ENCODE measurements at regions not wholly inside any gene's neighbourhood (a gene's known extent, or its start where the extent isn't known, plus 50 kb on each side); places are given as distances from the start of the nearest gene placed in this dataset.

DNA sequence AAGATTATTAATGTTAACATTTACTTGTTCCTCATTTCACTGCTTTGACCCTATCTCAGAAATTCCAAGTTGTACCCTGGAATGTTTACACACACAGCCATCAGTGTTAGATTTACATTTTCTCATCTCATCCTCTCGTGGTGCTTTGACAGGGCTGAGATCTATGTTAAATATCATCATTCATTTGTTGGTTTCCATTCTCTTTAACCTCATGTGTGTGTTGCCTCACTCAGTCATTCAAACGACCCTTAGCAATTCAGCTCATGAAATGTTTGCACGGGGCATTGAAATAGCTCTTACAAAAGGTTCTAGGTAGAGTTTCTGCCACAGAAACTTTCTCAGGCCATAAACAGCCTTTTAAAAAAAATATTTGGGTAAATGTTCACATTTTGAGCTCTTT lies 369.6 kb upstream of the MAF start:
- DNase-seq (ENCODE audit: low read depth): no peak
- TF ChIP-seq, protein P1, sequence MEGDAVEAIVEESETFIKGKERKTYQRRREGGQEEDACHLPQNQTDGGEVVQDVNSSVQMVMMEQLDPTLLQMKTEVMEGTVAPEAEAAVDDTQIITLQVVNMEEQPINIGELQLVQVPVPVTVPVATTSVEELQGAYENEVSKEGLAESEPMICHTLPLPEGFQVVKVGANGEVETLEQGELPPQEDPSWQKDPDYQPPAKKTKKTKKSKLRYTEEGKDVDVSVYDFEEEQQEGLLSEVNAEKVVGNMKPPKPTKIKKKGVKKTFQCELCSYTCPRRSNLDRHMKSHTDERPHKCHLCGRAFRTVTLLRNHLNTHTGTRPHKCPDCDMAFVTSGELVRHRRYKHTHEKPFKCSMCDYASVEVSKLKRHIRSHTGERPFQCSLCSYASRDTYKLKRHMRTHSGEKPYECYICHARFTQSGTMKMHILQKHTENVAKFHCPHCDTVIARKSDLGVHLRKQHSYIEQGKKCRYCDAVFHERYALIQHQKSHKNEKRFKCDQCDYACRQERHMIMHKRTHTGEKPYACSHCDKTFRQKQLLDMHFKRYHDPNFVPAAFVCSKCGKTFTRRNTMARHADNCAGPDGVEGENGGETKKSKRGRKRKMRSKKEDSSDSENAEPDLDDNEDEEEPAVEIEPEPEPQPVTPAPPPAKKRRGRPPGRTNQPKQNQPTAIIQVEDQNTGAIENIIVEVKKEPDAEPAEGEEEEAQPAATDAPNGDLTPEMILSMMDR (conservative IDR thresholded peaks at IDR 0.05; ENCODE audit: low read depth, low read length): no peak
- no peak overlapping the region for H3K4me3 ChIP-seq (ENCODE audit: low read length)

DNA sequence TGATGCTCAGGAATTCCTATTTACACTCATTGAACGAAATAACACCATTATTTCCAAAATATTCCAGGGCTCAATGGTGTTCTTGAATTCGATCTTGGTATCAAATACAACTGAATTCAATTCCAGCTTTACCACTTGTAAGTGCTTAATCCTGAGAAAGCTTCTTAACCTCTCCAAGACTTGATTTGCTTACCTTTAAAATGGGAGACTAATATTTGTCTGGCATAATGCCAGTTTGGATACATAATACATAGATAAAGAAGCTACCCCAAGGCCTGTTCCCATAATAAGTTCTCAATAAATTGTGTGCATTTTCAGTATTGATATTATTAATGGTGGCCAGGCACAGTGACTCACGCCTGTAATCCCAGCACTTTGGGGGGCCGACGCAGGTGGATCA lies 368.9 kb upstream of the MAF start:
- no peak for DNase-seq (ENCODE audit: low read depth)
- TF ChIP-seq, protein P1 (conservative IDR thresholded peaks at IDR 0.05; ENCODE audit: low read depth, low read length): no peak
- H3K4me3 ChIP-seq (ENCODE audit: low read length): no peak overlapping the region

DNA sequence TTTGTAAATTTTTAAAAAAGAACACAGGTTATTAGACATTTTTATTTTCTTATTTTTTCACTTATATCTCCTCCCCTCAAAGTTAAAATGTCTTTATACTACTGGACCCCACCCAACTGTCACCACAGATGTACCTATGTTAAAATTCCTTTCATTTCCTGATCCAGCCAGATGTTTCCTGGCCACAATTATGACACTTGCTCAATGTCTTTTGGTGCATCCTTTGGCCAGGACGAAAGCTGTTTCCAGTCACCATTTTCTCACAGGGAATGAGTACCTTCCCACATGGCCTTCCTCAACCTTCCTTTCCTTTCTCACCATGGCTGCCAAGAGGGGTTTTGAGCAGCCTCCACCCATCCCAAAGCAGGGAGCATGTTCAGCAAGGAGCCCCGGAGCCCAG lies 365.7 kb upstream of the MAF start:
- no peak overlapping the region for H3K4me3 ChIP-seq (ENCODE audit: low read length)
- DNase-seq (ENCODE audit: low read depth): no peak
- TF ChIP-seq, protein P1 (conservative IDR thresholded peaks at IDR 0.05; ENCODE audit: low read depth, low read length): no peak

DNA sequence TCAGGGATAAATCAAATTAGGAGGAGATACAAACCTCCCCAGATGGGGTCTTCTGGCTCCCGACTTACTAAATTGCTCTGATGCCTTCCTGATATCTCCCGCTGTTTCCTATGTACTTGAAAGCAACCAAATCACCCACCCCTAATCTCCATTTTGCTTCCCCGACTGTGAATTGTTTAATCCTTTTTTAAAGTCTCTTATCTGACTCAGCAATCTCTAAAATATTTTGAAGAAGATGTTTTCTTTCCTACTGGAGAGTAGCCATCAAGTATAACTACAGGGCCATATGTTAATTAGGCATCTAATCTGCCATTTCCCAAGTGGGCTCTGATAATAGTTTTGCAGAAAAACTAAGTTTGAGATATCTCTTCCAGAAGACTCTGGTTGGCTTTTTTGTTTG lies 365.2 kb upstream of the MAF start:
- TF ChIP-seq, protein P1 (conservative IDR thresholded peaks at IDR 0.05; ENCODE audit: low read depth, low read length): no peak
- H3K4me3 ChIP-seq (ENCODE audit: low read length): no peak overlapping the region
- no peak for DNase-seq (ENCODE audit: low read depth)

DNA sequence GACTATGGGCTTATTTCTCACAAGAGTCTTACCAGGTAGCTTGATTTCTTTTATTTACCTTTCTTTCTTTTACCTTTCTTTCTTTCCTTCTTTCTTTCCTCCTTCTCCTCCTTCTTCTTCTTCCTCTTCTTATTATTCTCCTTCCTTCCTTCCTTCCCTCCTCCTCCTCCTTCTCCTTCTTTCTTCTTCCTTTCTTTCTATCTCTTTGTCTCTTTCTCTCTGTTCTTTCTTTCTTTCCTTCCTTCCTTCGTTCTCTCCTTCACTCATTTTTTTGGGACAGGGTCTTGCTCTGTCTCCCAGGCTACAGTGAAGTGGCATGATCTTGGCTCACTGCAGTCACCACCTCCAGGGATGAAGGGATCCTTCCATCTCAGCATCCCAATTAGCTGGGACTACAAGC lies 363.6 kb upstream of the MAF start:
- no peak overlapping the region for H3K4me3 ChIP-seq (ENCODE audit: low read length)
- TF ChIP-seq, protein P1 (conservative IDR thresholded peaks at IDR 0.05; ENCODE audit: low read depth, low read length): no peak
- no peak for DNase-seq (ENCODE audit: low read depth)

DNA sequence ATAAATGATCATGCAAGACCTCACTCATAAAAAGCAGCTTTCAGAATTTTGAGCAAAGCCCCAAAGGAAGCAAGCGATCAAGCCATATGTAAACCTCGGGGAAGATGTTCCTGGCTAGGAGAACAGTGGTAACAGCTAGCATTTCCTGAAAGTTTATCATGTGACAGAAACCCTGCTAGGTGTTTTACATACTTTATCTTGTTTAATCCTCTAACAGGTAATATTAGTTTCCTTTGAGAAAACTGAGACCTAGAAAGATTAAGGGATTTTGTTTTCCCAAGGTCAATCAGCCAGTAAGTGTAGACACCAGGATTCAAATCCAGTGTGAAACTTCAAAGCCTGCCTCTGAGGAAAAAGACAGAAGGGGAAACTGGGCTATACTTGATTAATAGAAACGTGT lies 362.4 kb upstream of the MAF start:
- DNase-seq (ENCODE audit: low read depth): no peak
- TF ChIP-seq, protein P1 (conservative IDR thresholded peaks at IDR 0.05; ENCODE audit: low read depth, low read length): no peak
- H3K4me3 ChIP-seq (ENCODE audit: low read length): no peak overlapping the region

DNA sequence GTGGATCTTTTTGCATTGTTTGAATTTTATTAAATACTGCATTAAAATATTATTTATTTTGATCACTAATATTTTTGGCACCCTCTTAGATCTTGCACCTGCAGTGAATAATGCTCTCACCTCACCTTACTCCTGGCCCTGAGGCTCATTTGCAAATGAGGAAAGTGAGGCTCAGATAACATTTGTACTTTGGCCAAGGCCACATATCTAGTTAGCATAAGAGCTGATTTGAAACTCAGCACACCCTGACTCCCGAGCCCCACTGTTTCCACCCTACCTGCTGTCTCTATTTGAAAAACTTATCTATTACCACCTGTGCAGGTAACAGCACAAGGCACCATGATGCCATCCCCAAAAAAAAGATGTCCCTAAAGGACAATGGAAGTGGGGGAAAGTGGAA lies 358.7 kb upstream of the MAF start:
- TF ChIP-seq, protein P1 (conservative IDR thresholded peaks at IDR 0.05; ENCODE audit: low read depth, low read length): no peak
- no peak overlapping the region for H3K4me3 ChIP-seq (ENCODE audit: low read length)
- DNase-seq (ENCODE audit: low read depth): no peak

Data from retinal pigment epithelial cell (primary cell).